ENCODE measurements at regions not wholly inside any gene's neighbourhood (a gene's known extent, or its start where the extent isn't known, plus 50 kb on each side); places are given as distances from the start of the nearest gene placed in this dataset.

DNA sequence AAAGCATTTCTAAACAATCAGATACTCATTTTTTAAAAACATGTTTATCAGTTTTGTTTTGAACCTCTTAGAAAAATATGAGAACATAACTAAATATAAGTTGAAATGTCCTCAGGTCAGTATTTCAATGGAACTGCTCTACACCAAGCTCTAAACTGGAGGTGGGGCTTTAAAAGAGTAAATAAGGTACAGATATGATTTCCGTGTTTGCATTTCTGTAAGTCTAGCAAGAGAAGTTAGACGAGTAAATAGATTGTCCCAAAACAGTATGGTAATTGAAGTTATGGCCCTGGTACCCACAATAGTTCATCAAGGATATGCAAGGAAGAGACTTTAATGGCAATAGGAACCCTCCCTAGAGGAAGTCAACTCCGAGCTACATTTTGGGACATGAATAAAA lies 115.1 kb upstream of the AKR1E2 start:
- TF ChIP-seq, protein P1, sequence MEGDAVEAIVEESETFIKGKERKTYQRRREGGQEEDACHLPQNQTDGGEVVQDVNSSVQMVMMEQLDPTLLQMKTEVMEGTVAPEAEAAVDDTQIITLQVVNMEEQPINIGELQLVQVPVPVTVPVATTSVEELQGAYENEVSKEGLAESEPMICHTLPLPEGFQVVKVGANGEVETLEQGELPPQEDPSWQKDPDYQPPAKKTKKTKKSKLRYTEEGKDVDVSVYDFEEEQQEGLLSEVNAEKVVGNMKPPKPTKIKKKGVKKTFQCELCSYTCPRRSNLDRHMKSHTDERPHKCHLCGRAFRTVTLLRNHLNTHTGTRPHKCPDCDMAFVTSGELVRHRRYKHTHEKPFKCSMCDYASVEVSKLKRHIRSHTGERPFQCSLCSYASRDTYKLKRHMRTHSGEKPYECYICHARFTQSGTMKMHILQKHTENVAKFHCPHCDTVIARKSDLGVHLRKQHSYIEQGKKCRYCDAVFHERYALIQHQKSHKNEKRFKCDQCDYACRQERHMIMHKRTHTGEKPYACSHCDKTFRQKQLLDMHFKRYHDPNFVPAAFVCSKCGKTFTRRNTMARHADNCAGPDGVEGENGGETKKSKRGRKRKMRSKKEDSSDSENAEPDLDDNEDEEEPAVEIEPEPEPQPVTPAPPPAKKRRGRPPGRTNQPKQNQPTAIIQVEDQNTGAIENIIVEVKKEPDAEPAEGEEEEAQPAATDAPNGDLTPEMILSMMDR (IDR thresholded peaks at IDR 0.05) = no peak
- TF ChIP-seq EZH2 (IDR thresholded peaks at IDR 0.05; ENCODE audit: borderline replicate concordance, insufficient read depth, low read depth, low read length, poor library complexity, severe bottlenecking) = no peak

All from B cell (primary cell).